AG04450 (cell line): ENCODE measurements at regions not wholly inside any gene's neighbourhood (a gene's known extent, or its start where the extent isn't known, plus 50 kb on each side); places are given as distances from the start of the nearest gene placed in this dataset.

Experiments
- CTCF ChIA-PET: fragments of 300-600, 350-600 bp; formaldehyde crosslinking; extraction: SDS; loops from one replicate; lab custom pipeline; 2022; ENCODE audit warnings: antibody characterized with exemption, inconsistent platforms; lab: Charles Lee
- POLR2A ChIA-PET: fragments of 350-600 bp; formaldehyde crosslinking; extraction: SDS; loops from one replicate; lab custom pipeline; 2021; ENCODE audit warnings: antibody characterized with exemption, inconsistent platforms; lab: Yijun Ruan, JAX
- DNase-seq: peaks from one replicate; pipeline ENCODE4 v3.0.0-alpha.2; 2011; ENCODE audit warnings: low read depth, low spot score
- H3K27ac ChIP-seq: one replicate; pipeline ENCODE4 v1.5.1; 2012; ENCODE audit warnings: low read depth, low read length, control low read depth
- H3K27me3 ChIP-seq: one replicate; pipeline ENCODE4 v1.6.0; 2012; ENCODE audit warnings: low read length; ENCODE audit not compliant: control insufficient read depth, insufficient read depth
- H3K4me3 ChIP-seq: 2 replicates; pipeline ENCODE4 v1.5.1; 2011; ENCODE audit warnings: mild to moderate bottlenecking, low read depth, low read length, control low read depth
- H3K9me3 ChIP-seq: 2 replicates; pipeline ENCODE4 v1.5.1; 2012; ENCODE audit warnings: low read length; ENCODE audit not compliant: control insufficient read depth, insufficient read depth
- TF ChIP-seq, protein P1 (sequence below): IDR thresholded peaks from 2 replicates; pipeline ENCODE4 v1.5.1; 2011; ENCODE audit warnings: low read depth, low read length, control low read depth, inconsistent platforms

DNA sequence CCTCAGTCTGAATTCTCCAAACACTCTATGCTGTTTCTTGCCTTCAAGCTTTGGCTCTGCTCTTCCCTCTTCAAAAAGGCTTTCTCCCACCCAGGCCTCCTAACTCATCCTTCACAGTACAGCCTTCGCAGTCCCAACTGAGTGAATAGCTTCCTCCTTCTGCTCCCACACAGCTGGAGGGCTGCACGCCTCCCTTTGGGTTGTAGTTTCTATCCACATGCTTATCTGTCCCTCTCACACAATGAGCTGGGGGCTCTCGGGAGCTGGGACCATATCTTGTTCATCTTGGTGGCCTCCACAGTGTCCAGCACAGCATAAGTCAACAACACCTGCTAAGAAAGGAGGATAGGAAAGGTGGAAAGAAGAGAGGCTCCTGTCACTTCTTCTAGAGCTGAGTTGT, 69.5 kb upstream of the XPA start:
- POLR2A ChIA-PET, result no interaction called here
- Histone ChIP-seq H3K27ac (no peak overlapping the region), H3K4me3 (no peak overlapping the region), H3K9me3 (no peaks in the 10 kb centered on the region), H3K27me3 (peaks cover 17% of the 10 kb centered on the region)
- TF ChIP-seq, protein P1, sequence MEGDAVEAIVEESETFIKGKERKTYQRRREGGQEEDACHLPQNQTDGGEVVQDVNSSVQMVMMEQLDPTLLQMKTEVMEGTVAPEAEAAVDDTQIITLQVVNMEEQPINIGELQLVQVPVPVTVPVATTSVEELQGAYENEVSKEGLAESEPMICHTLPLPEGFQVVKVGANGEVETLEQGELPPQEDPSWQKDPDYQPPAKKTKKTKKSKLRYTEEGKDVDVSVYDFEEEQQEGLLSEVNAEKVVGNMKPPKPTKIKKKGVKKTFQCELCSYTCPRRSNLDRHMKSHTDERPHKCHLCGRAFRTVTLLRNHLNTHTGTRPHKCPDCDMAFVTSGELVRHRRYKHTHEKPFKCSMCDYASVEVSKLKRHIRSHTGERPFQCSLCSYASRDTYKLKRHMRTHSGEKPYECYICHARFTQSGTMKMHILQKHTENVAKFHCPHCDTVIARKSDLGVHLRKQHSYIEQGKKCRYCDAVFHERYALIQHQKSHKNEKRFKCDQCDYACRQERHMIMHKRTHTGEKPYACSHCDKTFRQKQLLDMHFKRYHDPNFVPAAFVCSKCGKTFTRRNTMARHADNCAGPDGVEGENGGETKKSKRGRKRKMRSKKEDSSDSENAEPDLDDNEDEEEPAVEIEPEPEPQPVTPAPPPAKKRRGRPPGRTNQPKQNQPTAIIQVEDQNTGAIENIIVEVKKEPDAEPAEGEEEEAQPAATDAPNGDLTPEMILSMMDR, result no peak
- DNase-seq, result no peak
- CTCF ChIA-PET, result interaction anchor here (0.6 kb wide), 1 partner anchor 18 kb away, joined by 5 read pairs; no protein-coding TSS in a partner anchor

DNA sequence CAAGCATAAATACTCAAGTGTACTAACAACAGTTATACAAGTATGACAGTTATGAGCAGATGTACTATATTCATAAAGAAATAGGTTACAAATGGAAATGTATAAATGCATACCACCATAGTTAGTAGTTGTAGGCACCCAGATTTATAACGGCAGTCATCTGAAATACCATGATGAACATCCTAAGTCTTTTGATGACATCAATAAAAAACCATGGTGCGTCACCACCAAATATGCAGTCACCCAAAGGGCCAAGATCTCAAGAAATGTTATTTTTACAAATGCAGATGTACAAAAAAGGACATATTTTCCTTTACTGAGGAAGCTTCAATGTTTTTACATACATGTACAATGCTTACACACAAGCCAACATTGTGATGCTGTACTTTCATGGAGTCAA, 70.8 kb upstream of the XPA start:
- CTCF ChIA-PET, result no interaction called here
- POLR2A ChIA-PET, result no interaction called here
- Histone ChIP-seq H3K27ac (no peak overlapping the region), H3K9me3 (no peaks in the 10 kb centered on the region), H3K4me3 (no peak overlapping the region), H3K27me3 (peaks cover 9% of the 10 kb centered on the region)
- no peak for DNase-seq
- TF ChIP-seq, protein P1, result no peak

GRCh38 chr9:97768746-97769145, 71.6 kb upstream of the XPA start:
- peaks cover 9% of the 10 kb centered on the region for H3K27me3 ChIP-seq
- no peak for DNase-seq
- CTCF ChIA-PET, result no interaction called here
- H3K9me3 ChIP-seq, result no peaks in the 10 kb centered on the region
- TF ChIP-seq, protein P1, result no peak
- POLR2A ChIA-PET, result no interaction called here
- no peak overlapping the region for H3K4me3 ChIP-seq
- no peak overlapping the region for H3K27ac ChIP-seq

GRCh38 chr9:97769208-97769607, 72.1 kb upstream of the XPA start:
- POLR2A ChIA-PET, result no interaction called here
- TF ChIP-seq, protein P1, result no peak
- Histone ChIP-seq H3K27me3 (peaks cover 5% of the 10 kb centered on the region), H3K27ac (no peak overlapping the region), H3K4me3 (no peak overlapping the region), H3K9me3 (no peaks in the 10 kb centered on the region)
- no peak for DNase-seq
- CTCF ChIA-PET, result no interaction called here

- no peak for DNase-seq
- no peak overlapping the region for H3K27ac ChIP-seq
- no peak overlapping the region for H3K4me3 ChIP-seq
- H3K9me3 ChIP-seq, result no peaks in the 10 kb centered on the region
- TF ChIP-seq, protein P1, result no peak
- ChIA-PET CTCF (no interaction called here), POLR2A (no interaction called here)
- H3K27me3 ChIP-seq, result peaks cover 7% of the 10 kb centered on the region
These were observed 73.8 kb upstream of the XPA start for GRCh38 chr9:97770808-97771372.
